ENCODE measurements at regions not wholly inside any gene's neighbourhood (a gene's known extent, or its start where the extent isn't known, plus 50 kb on each side); places are given as distances from the start of the nearest gene placed in this dataset.

- ChIA-PET POLR2A (no interaction called here), CTCF (no interaction called here), RAD21 (ENCODE audit: low non-redundant PET in 1 of 2, low total read pairs in 2 of 2, uncharacterized antibody in 2 of 2, unreplicated experiment in 2 of 2) (no interaction called here)
- H3K9ac ChIP-seq (ENCODE audit: low read length): no peak overlapping the region
- no peaks in the 10 kb centered on the region for H3K9me3 ChIP-seq (ENCODE audit: control insufficient read depth in 1 of 2, insufficient read depth in 1 of 2, low read depth in 1 of 2, low read length in 2 of 2)
- H3K27ac ChIP-seq (ENCODE audit: low read depth, low read length): no peak overlapping the region
- no peak overlapping the region for H3K4me3 ChIP-seq (replicated peaks in 1 of 2; ENCODE audit: low read depth in 1 of 2, low read length in 2 of 2)
- BruUV-seq (replicated peaks): no TSS peak
- H3K4me1 ChIP-seq (ENCODE audit: control insufficient read depth in 1 of 2, insufficient read depth in 2 of 2, low read length in 2 of 2): no peaks in the 10 kb centered on the region
- H3K9me2 ChIP-seq (ENCODE audit: insufficient read depth): no peaks in the 10 kb centered on the region
- H3K27me3 ChIP-seq (ENCODE audit: insufficient read depth, low read length): peaks cover 24% of the 10 kb centered on the region; the same call in 1 of the 2 replicates
- intact Hi-C loops (cut with micrococcal nuclease): no loop called here
- peak; percentile 72 for ATAC-seq
- no peaks in the 10 kb centered on the region for H4K20me1 ChIP-seq (ENCODE audit: insufficient read depth)
- no peak for TF ChIP-seq REST (IDR thresholded peaks at IDR 0.05; ENCODE audit: low read depth)
- 0 out of 2 replicates have a peak, but pooled peaks have one; percentile 10 for TF ChIP-seq RAD21 (IDR thresholded peaks at IDR 0.05; ENCODE audit: low read depth)
- no peak for TF ChIP-seq ZFX (IDR thresholded peaks at IDR 0.05)
- TF ChIP-seq CTCF (IDR thresholded peaks at IDR 0.05 in 2 of 3, conservative IDR thresholded peaks at IDR 0.05 in 1 of 3; ENCODE audit: borderline replicate concordance in 1 of 3, insufficient read depth in 1 of 3, low read depth in 2 of 3, low read length in 2 of 3): peak in 2 of 3 experiments; percentile 44 to 50; a peak in 4 of 6 replicates
- H3K79me2 ChIP-seq (ENCODE audit: insufficient read depth, low read length): no peaks in the 10 kb centered on the region
- H2AFZ ChIP-seq (ENCODE audit: low read depth, low read length, poor library complexity, severe bottlenecking): no peak overlapping the region
- H3K4me2 ChIP-seq (ENCODE audit: low read length): no peak overlapping the region
- no peak for DNase-seq (ENCODE audit: low read depth, low spot score)
- H3K36me3 ChIP-seq (ENCODE audit: control insufficient read depth in 1 of 2, insufficient read depth in 2 of 2, low read length in 2 of 2): no peaks in the 10 kb centered on the region
Observed at GRCh38 chr9:120299785-120300184, 280.2 kb downstream of the CDK5RAP2 start.

All from HCT116 (cell line).